ENCODE measurements at regions not wholly inside any gene's neighbourhood (a gene's known extent, or its start where the extent isn't known, plus 50 kb on each side); places are given as distances from the start of the nearest gene placed in this dataset.

DNA sequence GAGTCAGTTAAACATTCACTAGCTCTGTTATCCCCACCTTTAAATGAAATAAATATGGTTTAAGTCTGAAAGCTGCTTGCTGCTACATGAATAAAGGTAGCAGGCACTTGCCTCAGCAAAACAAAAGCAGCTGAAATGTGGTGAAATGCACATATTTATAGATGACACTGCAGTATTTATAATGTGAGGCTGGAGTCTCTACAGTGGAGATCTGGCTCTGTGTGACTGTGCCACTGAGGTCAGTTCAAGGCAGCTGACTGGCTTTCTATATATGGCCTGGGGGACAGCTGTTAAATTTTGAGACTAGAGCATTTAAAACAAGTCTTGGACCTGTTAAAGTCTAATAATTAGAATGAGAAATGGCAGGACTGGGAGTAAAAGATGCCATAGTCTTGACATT lies 859.6 kb upstream of the SEMA6A start:
- TF ChIP-seq, protein P1, sequence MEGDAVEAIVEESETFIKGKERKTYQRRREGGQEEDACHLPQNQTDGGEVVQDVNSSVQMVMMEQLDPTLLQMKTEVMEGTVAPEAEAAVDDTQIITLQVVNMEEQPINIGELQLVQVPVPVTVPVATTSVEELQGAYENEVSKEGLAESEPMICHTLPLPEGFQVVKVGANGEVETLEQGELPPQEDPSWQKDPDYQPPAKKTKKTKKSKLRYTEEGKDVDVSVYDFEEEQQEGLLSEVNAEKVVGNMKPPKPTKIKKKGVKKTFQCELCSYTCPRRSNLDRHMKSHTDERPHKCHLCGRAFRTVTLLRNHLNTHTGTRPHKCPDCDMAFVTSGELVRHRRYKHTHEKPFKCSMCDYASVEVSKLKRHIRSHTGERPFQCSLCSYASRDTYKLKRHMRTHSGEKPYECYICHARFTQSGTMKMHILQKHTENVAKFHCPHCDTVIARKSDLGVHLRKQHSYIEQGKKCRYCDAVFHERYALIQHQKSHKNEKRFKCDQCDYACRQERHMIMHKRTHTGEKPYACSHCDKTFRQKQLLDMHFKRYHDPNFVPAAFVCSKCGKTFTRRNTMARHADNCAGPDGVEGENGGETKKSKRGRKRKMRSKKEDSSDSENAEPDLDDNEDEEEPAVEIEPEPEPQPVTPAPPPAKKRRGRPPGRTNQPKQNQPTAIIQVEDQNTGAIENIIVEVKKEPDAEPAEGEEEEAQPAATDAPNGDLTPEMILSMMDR (IDR thresholded peaks at IDR 0.05; ENCODE audit: low read depth, low read length, poor library complexity, severe bottlenecking): no peak
- TF ChIP-seq EZH2phosphoT487 (IDR thresholded peaks at IDR 0.05; ENCODE audit: borderline replicate concordance, low read length): no peak
